GM12874 (cell line): ENCODE measurements at regions not wholly inside any gene's neighbourhood (a gene's known extent, or its start where the extent isn't known, plus 50 kb on each side); places are given as distances from the start of the nearest gene placed in this dataset.

Experiments used
- TF ChIP-seq, protein P1 (sequence below): IDR thresholded peaks from 2 replicates; pipeline ENCODE4 v1.5.1; 2011; ENCODE audit warnings: low read depth, mild to moderate bottlenecking, control low read depth, low read length, moderate library complexity; ENCODE audit not compliant: insufficient read depth

DNA sequence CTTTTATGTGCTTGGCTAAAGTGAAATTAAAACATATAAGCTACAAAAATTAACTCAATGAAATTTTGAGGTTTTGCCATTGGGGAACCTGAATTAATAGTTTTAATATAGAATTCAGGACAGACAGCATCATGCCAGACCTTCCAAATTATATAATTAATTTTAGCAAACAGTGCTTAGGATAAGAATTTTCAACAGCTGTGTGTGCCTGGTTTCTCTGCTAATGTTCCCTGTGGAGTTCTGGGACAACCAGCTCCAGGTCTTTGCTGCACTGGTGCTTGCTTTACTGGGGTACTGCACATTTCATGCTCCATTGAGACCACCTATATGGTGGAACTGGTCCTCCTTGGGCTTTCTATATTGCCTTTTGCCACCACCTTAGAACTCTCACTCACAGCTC, 199.5 kb downstream of the NDFIP2 start:
- TF ChIP-seq, protein P1, sequence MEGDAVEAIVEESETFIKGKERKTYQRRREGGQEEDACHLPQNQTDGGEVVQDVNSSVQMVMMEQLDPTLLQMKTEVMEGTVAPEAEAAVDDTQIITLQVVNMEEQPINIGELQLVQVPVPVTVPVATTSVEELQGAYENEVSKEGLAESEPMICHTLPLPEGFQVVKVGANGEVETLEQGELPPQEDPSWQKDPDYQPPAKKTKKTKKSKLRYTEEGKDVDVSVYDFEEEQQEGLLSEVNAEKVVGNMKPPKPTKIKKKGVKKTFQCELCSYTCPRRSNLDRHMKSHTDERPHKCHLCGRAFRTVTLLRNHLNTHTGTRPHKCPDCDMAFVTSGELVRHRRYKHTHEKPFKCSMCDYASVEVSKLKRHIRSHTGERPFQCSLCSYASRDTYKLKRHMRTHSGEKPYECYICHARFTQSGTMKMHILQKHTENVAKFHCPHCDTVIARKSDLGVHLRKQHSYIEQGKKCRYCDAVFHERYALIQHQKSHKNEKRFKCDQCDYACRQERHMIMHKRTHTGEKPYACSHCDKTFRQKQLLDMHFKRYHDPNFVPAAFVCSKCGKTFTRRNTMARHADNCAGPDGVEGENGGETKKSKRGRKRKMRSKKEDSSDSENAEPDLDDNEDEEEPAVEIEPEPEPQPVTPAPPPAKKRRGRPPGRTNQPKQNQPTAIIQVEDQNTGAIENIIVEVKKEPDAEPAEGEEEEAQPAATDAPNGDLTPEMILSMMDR = no peak

DNA sequence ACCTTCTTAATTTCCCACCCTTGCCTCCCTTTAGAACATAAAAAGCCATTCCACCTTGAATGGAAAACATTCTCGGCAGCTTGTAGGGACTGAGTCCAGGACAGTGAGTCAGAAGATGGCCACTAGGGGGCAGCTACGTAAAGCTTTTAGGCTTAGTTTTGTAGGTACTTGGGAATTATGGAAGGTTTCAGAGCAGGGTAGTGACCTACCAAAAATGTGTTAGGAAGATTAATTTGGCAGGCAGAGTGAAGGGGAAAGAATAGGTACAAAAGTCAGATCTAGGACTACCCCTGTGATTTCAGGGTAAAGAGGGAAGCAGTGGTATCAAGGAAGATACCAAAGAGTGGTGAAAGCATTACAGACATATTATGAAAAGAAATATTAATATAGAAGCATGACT, 198.4 kb downstream of the NDFIP2 start:
- TF ChIP-seq, protein P1 = peak; percentile 76

GRCh38 chr13:79678100-79678499, 197.1 kb downstream of the NDFIP2 start:
- TF ChIP-seq, protein P1 = no peak

DNA sequence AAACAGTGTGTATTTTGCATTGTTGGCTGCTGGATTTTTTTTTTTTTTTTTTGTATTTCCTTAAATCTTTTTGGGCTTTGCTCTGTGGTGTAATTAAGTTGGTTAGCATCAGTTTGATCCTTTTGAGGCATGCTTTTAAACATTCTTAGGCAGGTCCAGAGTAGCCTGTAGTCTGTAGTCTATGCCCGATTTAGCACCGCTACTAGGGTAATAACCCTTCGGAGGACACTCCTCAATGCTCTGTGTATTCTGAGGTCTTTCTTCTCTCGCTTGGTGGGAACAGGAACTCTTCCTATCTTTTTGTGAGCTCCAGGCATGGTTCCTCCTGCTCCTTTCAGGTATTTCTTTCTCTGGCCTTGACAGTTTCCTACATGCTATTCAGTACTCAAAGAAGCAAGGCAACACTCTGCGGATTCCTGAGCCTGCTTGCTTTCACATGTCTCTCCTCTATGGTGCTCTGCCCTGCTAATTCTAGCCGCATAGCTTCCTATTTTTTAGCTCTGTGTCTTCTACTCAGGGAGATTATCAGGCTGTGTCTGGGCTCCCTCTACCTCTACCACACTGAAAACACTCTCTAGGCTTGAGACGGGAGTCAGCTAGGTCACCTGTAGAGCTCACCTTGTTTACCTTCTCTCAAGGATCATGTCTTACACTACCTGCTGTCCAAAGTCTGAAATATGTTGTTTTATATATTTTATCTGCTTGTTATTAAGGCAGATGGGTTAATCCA, 195.1 kb downstream of the NDFIP2 start:
- TF ChIP-seq, protein P1 = no peak

DNA sequence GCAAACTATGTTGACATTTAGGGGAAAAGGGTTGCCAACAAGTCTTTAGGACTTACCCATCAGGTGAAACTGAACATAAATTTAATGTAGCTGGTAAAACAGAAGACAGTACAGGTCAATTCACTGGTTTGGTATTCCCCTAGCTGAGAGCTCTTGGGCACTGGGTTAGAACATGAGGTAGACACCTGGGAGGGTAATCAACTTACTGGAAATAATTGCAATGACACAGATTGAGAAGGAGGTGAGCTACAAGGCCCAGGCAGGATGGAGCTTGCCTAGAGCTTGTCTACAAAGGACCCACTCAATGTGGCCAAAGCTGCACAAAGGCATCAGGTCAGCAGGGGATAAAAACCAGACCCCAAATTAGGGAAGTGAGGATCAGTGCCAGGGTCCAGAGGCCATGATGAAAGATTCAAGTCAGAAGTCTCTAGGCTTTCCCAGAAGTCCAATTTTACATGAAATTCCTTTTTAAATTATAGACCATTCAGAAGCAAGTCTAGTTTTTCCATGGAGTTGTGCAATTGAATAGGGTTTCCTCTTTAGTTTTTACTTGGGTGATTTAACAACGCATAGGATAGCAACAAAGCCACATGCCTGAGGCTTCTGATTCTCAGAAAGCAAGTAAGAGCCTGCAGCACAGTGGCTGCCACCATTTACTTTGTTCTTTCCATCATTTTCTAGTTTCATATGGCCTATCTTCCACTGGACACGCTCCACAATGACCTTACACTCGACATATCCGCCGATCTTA, 194.0 kb downstream of the NDFIP2 start:
- TF ChIP-seq, protein P1 = no peak

DNA sequence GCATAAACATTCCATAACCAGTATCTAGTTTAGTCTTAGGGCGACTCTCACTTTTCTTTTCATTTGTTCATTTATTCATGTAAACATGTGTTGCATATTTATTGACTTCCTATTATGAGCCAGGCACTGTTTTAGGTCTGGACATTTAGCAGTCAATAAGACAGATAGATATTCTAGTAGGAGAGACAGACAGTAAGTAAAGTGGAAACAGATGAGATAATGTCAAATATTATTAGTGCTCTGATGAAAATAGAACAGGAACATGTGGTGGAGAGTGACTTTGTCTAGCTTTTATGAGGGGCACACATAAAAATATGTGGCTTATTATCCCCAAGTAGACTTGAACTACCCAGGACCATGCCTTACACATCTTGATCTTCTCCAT, 193.0 kb downstream of the NDFIP2 start:
- TF ChIP-seq, protein P1 = no peak

- TF ChIP-seq, protein P1 = no peak
Observed at GRCh38 chr13:79673310-79673992, 192.5 kb downstream of the NDFIP2 start.
